Vagina (tissue), 2 donors: ENCODE measurements at regions not wholly inside any gene's neighbourhood (a gene's known extent, or its start where the extent isn't known, plus 50 kb on each side); places are given as distances from the start of the nearest gene placed in this dataset.

Experiments
- CTCF ChIP-seq, 3 experiments: fragments of 450-650 bp in 2 of 3; fragments of 200-600 bp in 1 of 3; sonication (generic) in 1 of 3; IDR thresholded peaks; one replicate each; pipeline ENCODE4 v1.5.1; 2017 to 2019; ENCODE audit warnings: antibody characterized with exemption in 3 of 3, mild to moderate bottlenecking in 2 of 3, moderate library complexity in 2 of 3
- POLR2A ChIP-seq, 2 donors: fragments of 450-650 bp; IDR thresholded peaks; one replicate each; pipeline ENCODE4 v1.6.1; 2017; ENCODE audit warnings: antibody characterized with exemption in 2 of 2, mild to moderate bottlenecking in 2 of 2, moderate library complexity in 2 of 2

GRCh38 chr6:167238146-167238693, 52.9 kb upstream of the UNC93A start:
- TF ChIP-seq CTCF (IDR thresholded peaks at IDR 0.05) = no peak
- no peak for TF ChIP-seq POLR2A (IDR thresholded peaks at IDR 0.05)
